GM21360 (cell line): ENCODE measurements at regions not wholly inside any gene's neighbourhood (a gene's known extent, or its start where the extent isn't known, plus 50 kb on each side); places are given as distances from the start of the nearest gene placed in this dataset.
"Not testable (repeated sequence)": the region's sequence is repeated elsewhere in the genome, so short reads cannot be mapped to it uniquely, and the experiment has no call there.

Experiments used
- ATAC-seq: cut with Tn5 transposase; IDR thresholded peaks from one replicate; pipeline ENCODE4 v1.9.1; 2021; ENCODE audit warnings: mild to moderate bottlenecking, moderate library complexity; ENCODE audit not compliant: unreplicated experiment

DNA sequence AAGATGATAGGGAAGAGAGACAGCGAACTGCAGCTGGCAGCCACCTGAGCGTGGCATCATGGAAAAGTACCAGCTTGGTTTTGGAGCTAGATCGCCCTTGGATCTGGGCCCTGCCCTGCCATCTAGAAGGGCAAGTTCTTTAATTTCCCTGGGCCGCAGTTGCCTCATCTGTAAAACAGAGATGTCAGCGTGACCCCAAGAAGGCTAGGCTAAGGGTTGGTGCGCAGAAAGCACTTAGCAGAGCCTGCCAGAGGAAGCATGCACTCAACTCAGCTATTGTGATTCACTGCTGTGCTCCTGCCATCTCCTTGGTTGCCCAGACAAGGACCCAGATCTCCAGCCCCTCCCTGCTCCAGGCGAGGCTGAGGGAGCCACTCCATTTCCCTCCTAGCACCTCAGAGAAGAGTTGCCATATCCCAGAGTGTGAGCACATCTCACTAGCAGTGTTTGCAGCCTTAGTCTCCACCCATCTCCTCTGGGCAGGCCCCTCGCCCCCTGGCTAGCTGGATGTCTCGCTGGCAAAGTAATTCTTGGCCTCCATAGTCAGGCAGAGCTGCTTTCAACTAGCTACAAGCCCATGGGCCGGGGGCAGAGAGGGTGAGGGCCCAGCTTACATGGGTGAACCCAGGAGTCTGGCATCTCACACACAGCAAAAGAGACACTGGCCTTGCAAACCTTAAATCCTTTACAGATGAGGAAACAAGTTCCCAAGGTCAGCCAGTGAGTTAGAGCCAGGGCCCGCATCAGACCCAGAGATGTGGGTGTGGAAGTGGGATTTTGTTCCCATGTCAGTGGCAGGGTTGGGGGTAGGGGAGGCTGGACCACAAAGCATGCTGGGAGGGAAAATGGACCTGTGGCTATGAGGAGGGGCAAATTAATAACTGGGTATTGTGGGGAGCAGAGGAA, 280.7 kb upstream of the TLE3 start:
- ATAC-seq, result no peak

DNA sequence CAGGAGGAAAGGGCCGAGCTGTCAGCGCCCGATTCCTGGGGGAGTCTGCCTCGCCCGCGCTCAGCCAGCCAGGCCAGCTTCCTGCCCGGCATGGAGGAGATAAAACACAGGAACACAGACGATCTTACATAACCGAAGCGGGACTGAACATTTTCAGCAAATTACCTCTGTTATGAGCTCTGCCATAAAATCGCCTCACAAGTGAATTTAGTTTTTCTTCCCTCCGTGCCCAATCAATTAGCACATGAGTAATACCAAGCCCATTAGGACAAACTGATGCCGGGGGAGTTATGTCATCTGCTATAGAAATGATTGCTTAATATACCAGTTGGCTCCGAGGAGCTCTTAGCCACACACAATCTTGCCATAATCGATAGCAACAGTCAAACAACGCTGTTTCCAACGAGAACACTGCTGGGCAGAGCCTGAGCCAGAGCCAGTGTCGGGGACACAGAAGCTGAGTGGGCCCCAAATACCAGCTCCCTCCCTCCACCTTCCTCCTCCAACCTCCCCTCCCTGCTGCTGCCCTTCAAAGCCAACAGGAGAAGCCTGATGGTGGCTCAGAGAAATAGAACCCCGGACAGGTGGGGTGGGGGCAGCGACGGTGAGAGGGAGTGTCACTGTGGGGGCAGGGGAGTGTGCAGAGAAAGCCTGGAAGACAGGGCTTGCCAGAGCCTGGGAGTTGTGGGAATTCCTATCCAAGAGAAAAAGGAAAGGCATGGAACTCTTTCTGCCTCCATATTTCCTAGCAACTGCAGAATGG, 279.4 kb upstream of the TLE3 start:
- no peak for ATAC-seq

DNA sequence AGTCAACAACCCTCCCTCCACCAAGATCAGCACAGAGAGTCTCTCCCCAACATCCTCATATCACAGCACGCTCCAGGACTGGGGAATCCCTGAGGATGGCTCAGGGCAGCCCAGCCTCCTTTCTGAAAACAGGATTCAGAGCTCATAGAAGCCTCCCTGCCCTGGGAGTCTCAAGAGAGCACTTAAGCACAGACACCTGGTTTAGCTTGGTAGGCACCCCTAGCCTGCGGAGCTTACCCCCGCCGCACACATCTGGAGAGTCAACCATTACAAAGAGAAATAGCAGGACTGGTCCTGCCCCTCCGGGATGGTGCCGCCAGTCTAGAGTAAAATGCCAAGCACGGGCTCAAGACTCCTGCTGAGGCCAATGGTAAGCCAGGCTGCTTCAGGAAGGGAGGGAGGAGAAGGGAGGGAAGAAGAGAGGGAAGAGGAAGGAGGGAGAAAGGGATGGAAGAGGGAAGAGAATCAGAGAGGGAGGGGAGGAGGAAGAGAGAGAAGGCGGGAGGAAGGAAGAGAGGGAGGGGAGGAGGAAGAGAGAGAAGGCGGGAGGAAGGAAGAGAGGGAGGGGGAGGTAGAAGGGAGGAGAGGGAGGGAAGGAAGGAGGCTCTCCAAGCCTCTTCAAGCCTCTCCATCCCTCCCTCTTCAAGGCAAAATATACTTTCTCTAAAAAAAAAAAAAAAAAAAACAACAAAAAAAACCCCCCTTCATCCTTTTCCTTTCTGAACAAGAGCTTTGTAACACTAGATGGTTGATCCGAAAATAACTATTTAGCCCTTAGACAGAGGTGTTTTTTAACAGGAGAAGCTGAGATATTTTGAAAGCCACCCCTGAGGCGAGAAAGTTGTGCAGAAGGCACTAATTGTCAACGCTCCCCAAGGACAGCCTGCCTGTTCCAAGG, 278.6 kb upstream of the TLE3 start:
- no peak for ATAC-seq

DNA sequence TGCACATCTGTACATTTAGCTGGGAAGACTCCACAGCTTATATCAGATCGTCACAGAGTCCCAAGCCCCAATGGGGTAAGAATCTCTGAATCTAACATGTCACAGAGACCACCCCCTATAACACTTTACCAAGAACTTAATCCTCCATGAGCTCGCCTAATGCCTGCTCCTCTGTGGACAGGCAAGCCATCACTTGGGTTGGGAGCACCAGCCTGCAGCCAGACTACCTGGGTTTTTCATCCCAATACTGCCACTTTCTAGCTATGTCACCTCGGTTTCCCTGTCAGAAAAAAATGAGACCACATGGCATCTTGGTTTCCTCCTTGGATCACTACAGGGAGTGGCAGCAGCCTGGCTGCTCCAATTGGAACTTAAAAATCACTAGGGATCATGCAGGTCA, 277.9 kb upstream of the TLE3 start:
- ATAC-seq, result no peak

DNA sequence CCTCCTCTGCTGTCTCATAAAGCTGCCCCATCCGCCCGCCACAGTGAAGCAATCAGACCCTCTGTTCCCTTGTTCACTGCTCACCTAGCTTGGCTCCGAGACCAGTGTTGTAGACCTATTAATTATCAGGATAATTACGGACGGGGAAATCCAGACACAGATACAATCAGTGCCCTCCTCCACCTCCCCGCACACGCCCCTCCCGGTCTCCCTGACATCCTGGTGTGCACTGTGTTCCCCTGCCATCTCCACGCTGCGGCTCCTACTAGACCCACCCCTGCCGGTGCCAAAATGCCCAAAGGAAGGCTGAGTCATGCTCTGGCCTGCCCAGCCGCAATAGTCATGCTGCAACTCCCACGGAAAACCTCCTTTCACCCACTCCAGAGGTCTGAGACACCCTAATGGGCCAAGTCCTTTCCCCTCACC, 277.3 kb upstream of the TLE3 start:
- ATAC-seq, result no peak

DNA sequence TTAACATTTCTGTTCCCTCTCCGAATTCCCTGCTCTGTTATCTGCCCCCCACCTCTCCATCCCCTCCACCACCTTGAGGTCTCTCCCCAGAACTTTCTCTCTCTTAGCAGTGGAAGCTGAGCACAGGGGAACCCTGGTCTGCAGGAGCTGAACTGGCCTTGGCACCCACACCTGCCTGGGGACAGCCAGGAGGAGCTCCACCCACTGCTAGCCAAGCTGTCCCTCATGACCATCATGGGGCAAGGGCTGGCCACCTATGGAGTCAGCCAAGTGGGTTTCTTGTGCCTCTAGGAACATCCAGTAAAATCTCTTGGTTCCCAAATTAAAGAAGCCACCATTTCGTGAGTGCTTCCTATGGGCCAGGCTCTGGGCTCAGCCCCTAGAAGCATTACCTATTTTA, 276.4 kb upstream of the TLE3 start:
- no peak for ATAC-seq

DNA sequence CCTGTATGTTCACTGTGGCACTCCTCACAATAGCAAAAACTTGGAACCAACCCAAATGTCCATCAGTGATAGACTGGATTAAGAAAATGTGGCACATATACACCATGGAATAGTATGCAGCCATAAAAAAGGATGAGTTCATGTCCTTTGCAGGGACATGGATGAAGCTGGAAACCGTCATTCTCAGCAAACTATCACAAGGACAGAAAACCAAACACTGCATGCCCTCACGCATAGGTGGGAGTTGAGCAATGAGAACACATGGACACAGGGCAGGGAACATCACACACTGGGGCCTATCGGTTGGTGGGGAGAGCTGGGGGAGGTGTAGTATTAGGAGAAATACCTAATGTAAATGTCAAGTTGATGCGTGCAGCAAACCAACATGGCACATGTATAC, 275.7 kb upstream of the TLE3 start:
- not testable (repeated sequence) for ATAC-seq

DNA sequence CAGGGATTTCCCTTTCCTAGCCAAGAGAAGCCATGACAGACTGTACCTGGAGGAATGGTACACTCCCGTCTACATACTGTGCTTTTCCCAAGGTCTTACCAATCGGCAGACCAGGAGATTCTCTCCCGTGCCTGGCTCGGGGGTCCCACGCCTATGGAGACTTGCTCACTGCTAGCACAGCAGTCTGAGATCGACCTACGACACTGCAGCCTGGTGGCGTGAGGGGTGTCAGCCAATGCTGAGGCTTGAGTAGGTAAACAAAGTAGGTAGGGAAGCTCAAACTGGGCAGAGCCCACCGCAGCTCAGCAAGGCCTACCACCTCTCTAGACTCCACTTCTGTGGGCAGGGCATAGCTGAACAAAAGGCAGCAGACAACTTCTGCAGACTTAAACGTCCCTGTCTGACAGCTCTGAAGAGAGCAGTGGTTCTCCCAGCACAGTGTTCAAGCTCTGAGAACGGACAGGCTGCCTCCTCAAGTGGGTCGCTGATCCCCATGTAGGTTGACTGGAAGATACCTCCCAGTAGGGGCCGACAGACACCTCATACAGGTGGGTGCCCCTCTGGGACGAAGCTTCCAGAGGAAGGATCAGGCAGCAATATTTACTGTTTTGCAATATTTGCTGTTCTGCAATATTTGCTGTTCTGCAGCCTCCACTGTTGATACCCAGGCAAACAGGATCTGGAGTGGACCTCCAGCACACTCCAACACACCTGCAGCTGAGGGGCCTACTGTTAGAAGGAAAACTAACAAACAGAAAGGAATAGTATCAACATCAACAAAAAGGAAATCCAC, 270.4 kb upstream of the TLE3 start:
- not testable (repeated sequence) for ATAC-seq

DNA sequence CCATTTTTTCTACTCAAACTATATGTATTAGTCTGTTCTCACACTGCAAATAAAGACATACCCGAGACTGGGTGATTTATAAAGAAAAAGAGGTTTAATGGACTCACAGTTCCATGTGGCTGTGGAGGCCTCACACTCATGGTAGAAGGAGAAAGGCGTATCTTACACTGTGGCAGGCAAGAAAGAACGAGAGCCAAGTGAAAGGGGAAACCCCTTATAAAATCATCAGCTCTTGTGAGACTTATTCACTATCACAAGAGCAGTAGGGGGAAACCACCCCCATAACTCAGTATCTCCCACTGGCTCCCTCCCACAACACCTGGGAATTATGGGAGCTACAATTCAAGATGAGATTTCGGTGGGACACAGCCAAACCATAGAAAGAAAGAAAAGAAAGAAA, 266.3 kb upstream of the TLE3 start:
- not testable (repeated sequence) for ATAC-seq

DNA sequence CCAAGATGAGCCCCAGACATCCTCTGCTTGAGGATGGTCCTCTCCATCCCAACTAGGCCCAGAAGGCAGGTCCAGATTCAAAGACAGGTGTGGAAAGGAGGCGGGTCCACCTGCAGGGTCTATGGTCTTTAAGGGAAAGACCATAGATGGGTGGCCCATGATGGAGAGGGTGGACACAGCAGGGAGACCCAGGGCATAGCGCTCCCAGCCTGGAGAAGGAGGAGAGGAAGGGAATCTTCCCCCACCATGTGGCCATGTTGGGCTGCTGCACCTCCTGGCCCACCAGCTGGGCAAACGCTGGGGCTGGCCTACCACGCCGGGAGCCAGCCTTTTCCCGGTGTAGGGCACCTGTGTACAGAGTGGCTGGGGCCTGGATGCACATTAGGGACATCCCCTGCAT, 265.2 kb upstream of the TLE3 start:
- no peak for ATAC-seq

DNA sequence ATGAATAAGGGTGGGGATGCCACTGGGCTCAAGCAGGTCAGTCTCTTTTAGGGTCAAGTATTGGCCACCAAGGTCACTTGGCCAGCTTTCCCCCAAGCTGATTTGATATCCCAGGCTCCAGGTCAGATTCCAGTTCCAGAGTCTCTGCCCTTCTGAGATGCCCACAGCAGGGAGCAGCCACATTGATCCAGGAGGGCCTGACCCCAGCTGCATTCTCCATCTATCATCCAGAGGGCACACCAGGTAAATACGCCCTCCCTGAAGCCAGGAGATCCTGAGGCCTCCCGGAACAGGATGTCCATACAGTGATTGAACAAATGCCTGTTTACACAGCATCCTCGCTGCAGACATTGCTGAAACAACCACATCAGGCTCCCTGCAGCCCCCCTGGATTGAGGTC, 264.6 kb upstream of the TLE3 start:
- ATAC-seq, result no peak

DNA sequence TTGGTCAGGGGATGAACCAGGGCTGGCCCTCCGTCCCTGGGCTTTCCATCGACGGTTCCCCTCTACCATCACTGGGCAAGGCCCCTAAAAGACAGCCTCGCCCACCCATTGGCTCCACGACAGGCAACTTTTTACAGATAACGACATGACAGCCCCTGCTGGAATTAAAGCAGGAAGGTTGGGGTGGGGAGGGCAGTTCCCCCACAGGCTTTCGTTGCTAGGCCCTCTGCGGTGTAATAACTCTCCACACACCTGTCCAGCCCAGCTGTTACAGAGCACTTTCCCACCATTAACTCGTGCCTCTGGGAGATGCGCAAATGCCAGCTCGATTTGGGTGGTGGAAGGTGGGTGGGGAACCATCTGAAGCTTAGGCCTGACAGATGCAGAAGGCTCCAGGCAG, 264.2 kb upstream of the TLE3 start:
- ATAC-seq, result no peak

DNA sequence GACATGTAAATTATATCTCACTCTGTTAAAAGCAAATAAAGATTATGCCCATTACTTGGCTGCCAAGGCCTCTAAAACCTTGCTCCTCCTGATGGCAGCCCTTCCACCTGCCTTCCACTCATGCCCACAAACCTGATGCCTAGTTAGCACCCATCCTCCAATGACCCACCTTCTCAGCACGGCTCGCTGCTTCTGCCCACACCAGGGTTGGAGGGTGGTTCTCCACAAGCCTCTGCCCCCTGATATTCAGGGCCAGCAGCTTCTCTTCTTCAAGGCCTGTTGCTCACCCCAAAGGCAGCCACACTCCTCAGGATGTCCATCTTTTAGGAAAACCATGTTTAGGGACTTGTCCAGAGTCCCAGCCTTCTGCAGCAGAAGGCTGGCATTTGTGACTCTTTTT, 263.4 kb upstream of the TLE3 start:
- no peak for ATAC-seq

DNA sequence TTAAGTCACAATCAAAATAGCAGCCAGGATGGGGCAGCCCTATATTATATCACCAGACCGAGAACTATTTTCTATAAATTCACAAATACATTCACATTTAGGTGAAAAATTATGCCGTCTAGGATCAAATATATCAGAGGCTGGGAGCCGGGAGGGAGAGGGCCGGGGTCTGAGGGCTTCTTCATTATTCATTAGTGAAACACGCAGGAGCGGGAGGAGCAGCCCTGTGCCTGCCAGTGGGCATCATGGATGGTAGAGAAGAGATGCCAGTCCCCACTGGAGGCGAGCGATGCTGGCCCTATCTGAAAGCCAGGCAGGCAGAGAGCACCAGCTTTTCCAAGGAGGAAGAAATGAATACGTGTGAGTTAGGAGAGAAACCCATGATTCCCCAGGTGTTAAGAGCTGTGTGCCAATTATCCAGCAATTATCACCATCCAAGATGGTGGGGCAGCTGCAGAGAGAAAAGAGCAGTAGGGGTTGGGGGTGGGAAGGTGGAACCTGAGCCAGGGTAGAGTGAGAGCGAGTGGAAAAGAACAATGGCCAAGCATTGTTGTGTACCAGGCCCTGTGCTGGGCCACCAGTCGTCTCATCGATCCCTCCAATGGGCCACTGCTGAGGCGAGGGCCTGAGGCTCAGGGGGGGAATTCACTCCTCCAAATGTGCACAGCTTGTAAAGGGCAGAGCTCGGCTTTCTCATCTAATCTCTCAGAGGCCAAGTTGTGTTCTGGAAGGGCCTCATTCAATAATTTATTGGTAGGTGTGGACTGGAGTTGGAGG, 261.3 kb upstream of the TLE3 start:
- ATAC-seq, result no peak

DNA sequence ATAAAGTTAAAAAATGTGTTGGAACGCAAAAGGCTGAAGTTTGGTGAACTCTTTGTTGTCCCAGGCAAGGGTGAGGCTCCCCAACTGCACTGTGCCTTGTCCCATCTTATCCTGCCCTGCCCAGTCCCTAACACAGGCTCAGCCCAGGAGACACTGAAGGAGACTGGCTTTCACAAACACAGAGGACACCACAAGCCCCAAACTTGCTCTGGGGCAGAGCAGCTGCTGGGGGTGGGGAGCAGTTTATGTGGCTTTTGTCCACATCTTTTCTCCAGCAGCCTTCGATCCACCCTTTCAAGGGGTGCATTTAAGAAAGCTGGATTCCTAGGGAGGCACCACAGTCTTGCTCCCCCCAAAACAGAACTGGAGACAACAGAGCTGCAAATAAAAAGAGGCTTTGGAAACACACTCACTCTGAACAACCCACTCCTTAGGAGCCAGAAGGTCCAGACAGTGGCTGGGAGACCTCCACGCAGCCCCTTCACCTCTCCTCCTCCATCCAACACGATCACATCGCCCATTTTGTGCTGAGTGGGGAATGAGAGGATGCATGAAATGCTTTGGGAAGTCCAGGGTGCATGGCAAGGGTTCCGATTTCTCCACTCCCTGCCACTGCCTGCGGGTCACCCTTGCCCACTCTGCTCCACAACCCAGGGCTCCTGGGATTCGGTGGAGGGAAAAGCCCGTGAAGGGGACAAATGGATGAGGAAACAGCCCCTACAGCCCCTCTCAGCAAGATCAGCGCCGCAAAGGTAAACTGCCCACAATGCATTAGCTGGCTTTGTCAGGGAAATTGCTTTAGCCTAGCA, 260.5 kb upstream of the TLE3 start:
- no peak for ATAC-seq

DNA sequence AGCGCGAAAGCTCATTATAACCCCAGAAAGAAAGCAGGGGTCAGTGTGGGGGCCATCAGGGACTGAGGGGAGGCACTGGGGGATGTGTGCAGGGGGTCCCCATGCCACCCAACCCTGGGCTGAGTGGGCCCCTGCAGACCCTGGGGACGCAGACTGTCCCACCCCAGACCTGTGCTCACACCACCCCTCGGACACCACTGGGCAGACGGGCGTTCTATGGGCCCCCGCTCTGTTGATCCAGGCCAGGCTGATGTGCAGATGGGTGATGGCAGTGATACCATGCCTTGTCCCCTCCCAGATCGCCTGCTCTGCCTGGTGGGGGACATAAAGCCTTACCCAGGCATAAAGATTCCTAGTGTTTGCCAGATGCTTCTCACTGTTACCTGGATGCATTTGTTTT, 259.7 kb upstream of the TLE3 start:
- ATAC-seq, result no peak

DNA sequence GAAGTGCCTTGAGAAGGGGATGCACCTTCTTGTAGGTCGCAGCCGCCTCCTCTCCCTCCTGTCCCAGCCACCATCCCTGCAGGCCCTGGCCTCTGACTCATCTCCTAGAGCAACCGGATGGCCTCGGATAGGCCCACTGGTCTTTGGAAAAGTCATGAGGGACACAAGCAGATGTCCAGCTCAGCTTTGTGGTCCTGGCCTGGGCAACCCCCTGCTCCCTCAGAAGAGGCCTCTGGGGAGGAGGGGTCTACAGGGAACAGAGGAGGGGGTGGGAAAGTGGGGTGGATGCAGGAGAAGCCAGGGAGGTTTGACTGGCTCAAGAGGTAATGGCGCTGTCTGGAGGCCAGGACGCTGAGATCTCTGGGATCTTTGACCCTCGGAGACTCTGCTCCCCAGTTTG, 259.2 kb upstream of the TLE3 start:
- ATAC-seq, result no peak

DNA sequence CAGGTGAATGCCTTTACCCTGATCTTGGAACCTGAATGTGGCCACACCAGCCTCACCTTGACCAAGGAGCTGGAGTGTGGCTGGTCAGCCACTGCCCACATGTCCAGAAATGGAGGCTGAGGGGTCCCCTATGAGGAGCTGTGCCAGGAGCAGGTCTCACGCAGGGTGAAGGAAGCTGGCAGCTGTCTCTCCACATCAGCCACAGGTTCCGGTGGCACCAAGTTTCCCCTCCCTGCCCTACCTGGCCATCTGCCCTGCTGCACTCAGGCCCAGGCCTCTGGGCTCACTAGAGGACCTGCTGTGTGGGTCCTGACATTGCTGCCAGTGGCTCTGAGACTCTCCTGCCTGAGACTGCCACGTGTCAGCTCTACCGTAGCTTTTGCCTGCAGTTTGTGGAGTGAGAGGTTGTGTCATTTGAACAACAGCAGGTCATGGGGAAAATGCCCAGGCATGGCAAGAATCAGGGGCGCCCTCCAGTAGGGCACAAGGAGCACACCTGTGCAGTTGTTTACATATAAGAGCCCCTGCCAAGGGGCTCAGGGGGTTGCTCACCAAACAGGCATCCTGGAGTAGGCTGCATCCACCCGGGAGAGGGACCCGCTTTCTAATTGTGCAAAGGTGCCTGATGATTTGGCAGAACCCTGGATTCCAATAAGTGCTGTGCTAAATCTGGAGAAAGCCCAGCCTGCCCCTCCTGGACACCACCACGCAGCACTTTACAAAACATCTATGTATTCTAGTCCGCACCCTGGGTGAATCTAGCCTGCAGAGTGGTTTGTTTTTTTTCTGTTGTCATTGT, 258.5 kb upstream of the TLE3 start:
- no peak for ATAC-seq
